ENCODE measurements at regions not wholly inside any gene's neighbourhood (a gene's known extent, or its start where the extent isn't known, plus 50 kb on each side); places are given as distances from the start of the nearest gene placed in this dataset.

GRCh38 chr10:44237364-44238049, 147.4 kb downstream of the CXCL12 start:
- TF ChIP-seq, protein P1, sequence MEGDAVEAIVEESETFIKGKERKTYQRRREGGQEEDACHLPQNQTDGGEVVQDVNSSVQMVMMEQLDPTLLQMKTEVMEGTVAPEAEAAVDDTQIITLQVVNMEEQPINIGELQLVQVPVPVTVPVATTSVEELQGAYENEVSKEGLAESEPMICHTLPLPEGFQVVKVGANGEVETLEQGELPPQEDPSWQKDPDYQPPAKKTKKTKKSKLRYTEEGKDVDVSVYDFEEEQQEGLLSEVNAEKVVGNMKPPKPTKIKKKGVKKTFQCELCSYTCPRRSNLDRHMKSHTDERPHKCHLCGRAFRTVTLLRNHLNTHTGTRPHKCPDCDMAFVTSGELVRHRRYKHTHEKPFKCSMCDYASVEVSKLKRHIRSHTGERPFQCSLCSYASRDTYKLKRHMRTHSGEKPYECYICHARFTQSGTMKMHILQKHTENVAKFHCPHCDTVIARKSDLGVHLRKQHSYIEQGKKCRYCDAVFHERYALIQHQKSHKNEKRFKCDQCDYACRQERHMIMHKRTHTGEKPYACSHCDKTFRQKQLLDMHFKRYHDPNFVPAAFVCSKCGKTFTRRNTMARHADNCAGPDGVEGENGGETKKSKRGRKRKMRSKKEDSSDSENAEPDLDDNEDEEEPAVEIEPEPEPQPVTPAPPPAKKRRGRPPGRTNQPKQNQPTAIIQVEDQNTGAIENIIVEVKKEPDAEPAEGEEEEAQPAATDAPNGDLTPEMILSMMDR (IDR thresholded peaks at IDR 0.05; ENCODE audit: low read depth, low read length), result no peak
- TF ChIP-seq EZH2phosphoT487 (IDR thresholded peaks at IDR 0.05; ENCODE audit: low read depth), result no peak
